Activated CD4-positive, alpha-beta T cell treated with anti-CD3 and anti-CD28 coated beads, Interleukin-2, amount 10 ng/mL, durations not matched to agents 7 days and 5 days (primary cell): ENCODE measurements at regions not wholly inside any gene's neighbourhood (a gene's known extent, or its start where the extent isn't known, plus 50 kb on each side); places are given as distances from the start of the nearest gene placed in this dataset.

Experiments used
- CTCF ChIA-PET: fragments of 350-600 bp; sonication (Branson Sonifier 250); formaldehyde crosslinking; loops from one replicate; lab custom pipeline; 2021; ENCODE audit warnings: antibody characterized with exemption; lab: Charles Lee
- POLR2A ChIA-PET: fragments of 350-600 bp; sonication (Branson Sonifier 250); formaldehyde crosslinking; loops from one replicate; lab custom pipeline; 2021; ENCODE audit warnings: antibody characterized with exemption; lab: Charles Lee
- DNase-seq: peaks from one replicate; pipeline ENCODE4 v3.0.0-alpha.2; 2020
- H3K27ac Mint-ChIP-seq: one replicate; pipeline ENCODE4 v1.8.0; 2021; ENCODE audit warnings: mild to moderate bottlenecking, moderate library complexity, mixed read lengths
- H3K27me3 Mint-ChIP-seq: one replicate; pipeline ENCODE4 v1.8.0; 2021; ENCODE audit warnings: mixed read lengths
- H3K36me3 Mint-ChIP-seq: one replicate; pipeline ENCODE4 v1.8.0; 2021; ENCODE audit warnings: low read depth, mixed read lengths
- H3K4me1 Mint-ChIP-seq: one replicate; pipeline ENCODE4 v1.8.0; 2021; ENCODE audit warnings: mixed read lengths
- H3K4me3 Mint-ChIP-seq: one replicate; pipeline ENCODE4 v1.8.0; 2021; ENCODE audit warnings: mild to moderate bottlenecking, moderate library complexity, mixed read lengths
- H3K9me3 Mint-ChIP-seq: one replicate; pipeline ENCODE4 v1.8.0; 2021; ENCODE audit warnings: mixed read lengths

- Mint-ChIP-seq H3K36me3 (no peaks in the 10 kb centered on the region), H3K9me3 (no peaks in the 10 kb centered on the region), H3K27me3 (no peaks in the 10 kb centered on the region), H3K27ac (no peak overlapping the region), H3K4me3 (no peak overlapping the region), H3K4me1 (peaks cover 2% of the 10 kb centered on the region)
- ChIA-PET CTCF (no interaction called here), POLR2A (no interaction called here)
- DNase-seq, result no peak
Observed at GRCh38 chr13:99636728-99637353, 135.6 kb downstream of the TM9SF2 start.

- no peaks in the 10 kb centered on the region for H3K36me3 Mint-ChIP-seq
- no peak overlapping the region for H3K27ac Mint-ChIP-seq
- ChIA-PET CTCF (interaction anchor here (1.4 kb wide), 1 partner anchor 9 kb away, joined by 3 read pairs; no protein-coding TSS in a partner anchor), POLR2A (no interaction called here)
- H3K9me3 Mint-ChIP-seq, result no peaks in the 10 kb centered on the region
- DNase-seq, result no peak
- no peaks in the 10 kb centered on the region for H3K27me3 Mint-ChIP-seq
- no peak overlapping the region for H3K4me3 Mint-ChIP-seq
- peaks cover 2% of the 10 kb centered on the region for H3K4me1 Mint-ChIP-seq
Observed at GRCh38 chr13:99636306-99636705, 135.0 kb downstream of the TM9SF2 start.

DNA sequence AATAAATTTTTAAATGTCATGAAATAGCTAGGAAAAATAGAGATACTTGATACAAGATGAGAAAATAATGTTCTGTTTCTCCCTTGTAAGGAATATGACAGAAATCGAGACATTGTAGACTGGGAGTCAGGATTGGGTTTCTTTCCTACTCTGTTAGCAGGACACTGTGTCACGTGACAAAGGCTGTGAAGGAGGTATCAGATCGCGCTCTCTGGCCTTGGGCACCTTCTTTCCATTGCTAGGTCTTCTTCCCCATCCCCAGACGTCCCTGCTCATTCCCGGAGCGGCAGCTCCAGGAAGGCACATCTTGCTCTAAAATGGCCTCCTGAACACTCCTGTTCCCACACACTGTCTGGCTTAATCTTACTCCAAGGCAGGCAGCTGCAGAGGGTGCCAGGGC, 133.4 kb downstream of the TM9SF2 start:
- CTCF ChIA-PET, result no interaction called here
- Mint-ChIP-seq H3K4me1 (no peaks in the 10 kb centered on the region), H3K9me3 (no peaks in the 10 kb centered on the region), H3K36me3 (no peaks in the 10 kb centered on the region), H3K4me3 (no peak overlapping the region), H3K27ac (no peak overlapping the region), H3K27me3 (no peaks in the 10 kb centered on the region)
- DNase-seq, result no peak
- POLR2A ChIA-PET, result no interaction called here

GRCh38 chr13:99630269-99630898, 129.1 kb downstream of the TM9SF2 start:
- Mint-ChIP-seq H3K4me1 (peaks cover 4% of the 10 kb centered on the region), H3K36me3 (no peaks in the 10 kb centered on the region), H3K4me3 (no peak overlapping the region), H3K27ac (no peak overlapping the region), H3K27me3 (no peaks in the 10 kb centered on the region), H3K9me3 (no peaks in the 10 kb centered on the region)
- ChIA-PET POLR2A (no interaction called here), CTCF (no interaction called here)
- DNase-seq, result no peak

DNA sequence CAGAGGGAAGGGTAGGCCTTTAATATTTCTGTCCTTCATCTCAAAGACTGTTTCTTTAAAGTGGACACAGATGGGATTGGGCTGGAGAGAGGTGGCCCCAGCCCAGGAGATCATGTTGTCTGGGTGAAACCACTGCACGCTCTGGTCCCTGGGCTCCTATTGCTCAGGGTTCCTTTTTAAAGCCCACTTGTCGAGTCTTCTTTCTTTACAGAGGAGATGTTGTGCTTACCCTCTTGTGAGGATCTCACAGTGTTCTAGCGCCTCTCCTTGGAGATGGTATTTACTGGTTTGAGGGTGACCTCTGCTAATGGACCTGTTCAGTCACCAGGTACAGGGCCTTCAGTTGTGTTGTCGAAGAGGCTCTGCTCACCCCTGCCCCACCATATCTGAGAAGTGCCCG, 128.4 kb downstream of the TM9SF2 start:
- no peaks in the 10 kb centered on the region for H3K36me3 Mint-ChIP-seq
- no peak for DNase-seq
- CTCF ChIA-PET, result no interaction called here

DNA sequence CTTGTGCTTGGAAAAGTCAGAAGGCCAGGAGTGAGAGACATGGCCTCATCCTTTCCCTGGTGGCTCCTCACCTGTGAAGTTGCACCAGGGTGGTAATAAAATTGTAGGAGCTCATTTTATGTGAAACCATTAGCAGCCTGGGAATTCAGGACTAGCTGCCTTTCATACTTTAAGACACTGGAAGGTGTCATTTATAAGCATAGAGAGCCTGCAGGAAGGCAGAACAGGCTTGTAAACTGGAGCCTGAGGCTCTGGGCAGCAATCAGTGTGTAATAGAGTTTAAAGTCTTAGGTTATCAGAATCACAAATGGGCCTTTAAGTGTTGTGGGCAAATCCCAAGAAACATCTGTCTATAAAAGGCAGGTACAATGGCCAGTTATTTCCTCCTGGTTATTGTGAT, 127.2 kb downstream of the TM9SF2 start:
- Mint-ChIP-seq H3K27me3 (no peaks in the 10 kb centered on the region), H3K4me1 (peaks cover 11% of the 10 kb centered on the region), H3K36me3 (no peaks in the 10 kb centered on the region), H3K27ac (no peak overlapping the region), H3K4me3 (no peak overlapping the region), H3K9me3 (no peaks in the 10 kb centered on the region)
- DNase-seq, result no peak
- CTCF ChIA-PET, result interaction anchor here (1.1 kb wide), 1 partner anchor 11 kb away, joined by 3 read pairs; no protein-coding TSS in a partner anchor
- POLR2A ChIA-PET, result no interaction called here

More for the DNA sequence above, 128.4 kb downstream of the TM9SF2 start:
- POLR2A ChIA-PET, result no interaction called here
- H3K9me3 Mint-ChIP-seq, result no peaks in the 10 kb centered on the region
- H3K27ac Mint-ChIP-seq, result no peak overlapping the region
- no peaks in the 10 kb centered on the region for H3K27me3 Mint-ChIP-seq
- no peak overlapping the region for H3K4me3 Mint-ChIP-seq
- H3K4me1 Mint-ChIP-seq, result peaks cover 4% of the 10 kb centered on the region

DNA sequence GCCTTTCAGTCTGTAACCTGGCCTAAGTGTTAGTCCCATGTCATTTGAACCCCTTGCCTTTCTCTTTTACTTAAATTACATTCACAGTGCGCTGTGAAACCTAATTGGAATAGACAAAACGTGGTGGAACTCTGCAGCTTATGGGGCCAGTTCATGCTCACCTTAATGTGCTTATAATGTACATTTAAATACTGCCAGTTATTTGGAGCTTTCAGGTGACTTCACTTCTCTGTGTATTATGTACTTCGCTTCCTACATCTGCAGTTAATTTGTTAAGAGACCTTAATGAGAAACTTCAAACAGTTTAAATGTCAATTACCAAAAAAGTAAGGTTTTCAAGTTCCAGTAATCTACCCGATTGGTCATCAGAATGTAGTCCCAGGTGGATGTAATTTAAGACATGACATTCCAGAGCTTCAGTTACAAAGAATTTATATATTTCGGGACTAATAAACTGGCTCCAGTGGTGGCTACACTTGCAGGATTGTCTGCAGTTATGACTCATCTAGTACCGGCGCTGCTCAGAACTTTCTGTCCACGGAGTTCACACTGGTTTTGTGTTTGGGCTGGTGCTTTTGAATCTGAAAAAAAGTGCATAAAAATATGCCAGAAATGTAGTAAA, 125.3 kb downstream of the TM9SF2 start:
- Mint-ChIP-seq H3K36me3 (no peaks in the 10 kb centered on the region), H3K27ac (no peak overlapping the region), H3K4me1 (peaks cover 11% of the 10 kb centered on the region), H3K27me3 (no peaks in the 10 kb centered on the region), H3K4me3 (no peak overlapping the region), H3K9me3 (no peaks in the 10 kb centered on the region)
- POLR2A ChIA-PET, result no interaction called here
- DNase-seq, result no peak
- CTCF ChIA-PET, result no interaction called here

DNA sequence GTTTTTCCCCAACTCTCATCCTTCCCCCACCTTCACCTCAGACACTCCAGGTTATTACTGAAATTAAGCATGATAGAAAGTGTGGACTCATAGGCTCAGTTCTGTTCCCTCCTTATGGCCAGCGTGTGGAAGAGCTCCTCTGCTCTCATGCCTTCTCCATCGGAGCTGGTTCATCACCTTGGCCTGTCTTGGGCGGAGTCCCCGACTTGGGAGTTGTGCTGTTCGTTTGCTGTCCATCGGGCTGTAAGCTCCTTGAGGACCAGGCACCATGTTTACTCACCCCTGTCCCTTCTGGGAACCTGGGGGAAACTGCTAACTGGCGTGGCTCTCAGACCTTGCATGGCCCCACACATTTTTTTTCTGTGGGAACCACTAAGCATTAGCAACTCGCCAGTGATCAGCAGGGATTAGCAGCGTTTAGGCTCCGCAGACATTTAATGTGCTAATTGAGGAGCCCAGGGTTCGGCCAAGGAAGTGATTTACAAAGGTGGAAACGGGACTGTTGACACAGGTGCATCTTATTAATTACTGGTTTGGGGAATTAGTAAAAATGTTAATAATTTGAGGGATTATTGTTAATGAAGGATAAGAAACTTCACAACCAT, 123.8 kb downstream of the TM9SF2 start:
- peaks cover 11% of the 10 kb centered on the region for H3K4me1 Mint-ChIP-seq
- POLR2A ChIA-PET, result no interaction called here
- CTCF ChIA-PET, result interaction anchor here (0.6 kb wide), 1 partner anchor 946 kb away, joined by 3 read pairs; no protein-coding TSS in a partner anchor

DNA sequence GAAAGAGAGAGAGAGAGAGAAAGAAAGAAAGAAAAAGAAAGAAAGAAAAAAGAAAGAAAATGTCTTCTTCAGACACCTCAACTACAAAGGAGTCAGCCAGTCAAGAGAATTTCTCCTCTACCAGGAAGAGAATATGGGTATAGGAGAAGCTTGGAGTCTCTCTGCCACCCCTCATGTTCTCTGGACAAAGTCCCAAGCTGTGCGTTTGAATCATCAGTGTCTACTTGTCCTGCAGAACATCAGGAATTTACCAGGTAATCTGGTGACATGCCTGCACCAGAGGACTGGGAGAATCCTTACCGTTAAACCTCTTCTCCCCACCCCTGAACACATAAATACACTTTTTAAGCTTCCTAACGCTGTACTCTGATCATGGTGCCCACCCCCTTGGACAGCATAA, 119.5 kb downstream of the TM9SF2 start:
- no peak overlapping the region for H3K4me3 Mint-ChIP-seq
- peaks cover 23% of the 10 kb centered on the region for H3K4me1 Mint-ChIP-seq
- H3K27me3 Mint-ChIP-seq, result no peaks in the 10 kb centered on the region
- ChIA-PET CTCF (no interaction called here), POLR2A (no interaction called here)
- no peaks in the 10 kb centered on the region for H3K9me3 Mint-ChIP-seq
- no peaks in the 10 kb centered on the region for H3K36me3 Mint-ChIP-seq
- H3K27ac Mint-ChIP-seq, result no peak overlapping the region
- DNase-seq, result no peak

More for the DNA sequence above, 123.8 kb downstream of the TM9SF2 start:
- Mint-ChIP-seq H3K36me3 (no peaks in the 10 kb centered on the region), H3K27me3 (no peaks in the 10 kb centered on the region), H3K4me3 (no peak overlapping the region), H3K27ac (no peak overlapping the region), H3K9me3 (no peaks in the 10 kb centered on the region)
- DNase-seq, result no peak

DNA sequence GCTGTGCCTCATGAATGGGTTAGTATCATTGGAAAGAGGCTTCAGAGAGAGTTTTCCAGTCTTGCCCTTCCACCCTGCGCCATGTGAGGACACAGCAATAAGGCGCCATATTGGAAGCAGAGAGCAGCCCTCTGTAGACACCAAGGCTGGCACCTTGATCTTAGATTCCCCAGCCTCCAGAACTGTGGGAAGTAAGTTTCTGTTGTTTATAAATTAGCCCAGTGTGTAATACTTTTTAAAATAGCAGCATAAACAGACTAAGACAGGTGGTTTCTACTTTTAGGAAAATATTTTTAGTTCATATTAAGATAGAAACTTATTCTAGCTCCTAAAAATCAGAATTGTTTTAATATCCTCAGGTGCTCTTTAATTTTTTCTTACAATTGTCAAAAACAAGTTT, 117.9 kb downstream of the TM9SF2 start:
- Mint-ChIP-seq H3K27me3 (no peaks in the 10 kb centered on the region), H3K9me3 (no peaks in the 10 kb centered on the region), H3K4me3 (no peak overlapping the region), H3K27ac (no peak overlapping the region), H3K36me3 (no peaks in the 10 kb centered on the region), H3K4me1 (peaks cover 19% of the 10 kb centered on the region)
- ChIA-PET CTCF (no interaction called here), POLR2A (no interaction called here)
- no peak for DNase-seq

GRCh38 chr13:99617474-99618255, 116.4 kb downstream of the TM9SF2 start:
- peak; percentile 42 for DNase-seq
- H3K27ac Mint-ChIP-seq, result no peak overlapping the region
- H3K9me3 Mint-ChIP-seq, result no peaks in the 10 kb centered on the region
- ChIA-PET CTCF (interaction anchor here (0.6 kb wide), 1 partner anchor 10 kb away, joined by 3 read pairs; no protein-coding TSS in a partner anchor), POLR2A (no interaction called here)
- no peak overlapping the region for H3K4me3 Mint-ChIP-seq
- H3K4me1 Mint-ChIP-seq, result peaks cover 16% of the 10 kb centered on the region
- no peaks in the 10 kb centered on the region for H3K27me3 Mint-ChIP-seq
- no peaks in the 10 kb centered on the region for H3K36me3 Mint-ChIP-seq

GRCh38 chr13:99614465-99614885, 113.2 kb downstream of the TM9SF2 start:
- POLR2A ChIA-PET, result no interaction called here
- H3K27ac Mint-ChIP-seq, result no peak overlapping the region
- no peaks in the 10 kb centered on the region for H3K36me3 Mint-ChIP-seq
- H3K4me1 Mint-ChIP-seq, result peaks cover 22% of the 10 kb centered on the region
- CTCF ChIA-PET, result interaction anchor here (0.5 to 1.6 kb wide), 3 partner anchors 8 to 56 kb away, joined by 3 to 4 read pairs (median 3); partner anchors contain the start of gene CLYBL
- DNase-seq, result peak; percentile 29
- no peaks in the 10 kb centered on the region for H3K9me3 Mint-ChIP-seq
- no peak overlapping the region for H3K4me3 Mint-ChIP-seq
- H3K27me3 Mint-ChIP-seq, result no peaks in the 10 kb centered on the region
